NB4 (cell line): ENCODE measurements at regions not wholly inside any gene's neighbourhood (a gene's known extent, or its start where the extent isn't known, plus 50 kb on each side); places are given as distances from the start of the nearest gene placed in this dataset.
"Not testable (repeated sequence)": the region's sequence is repeated elsewhere in the genome, so short reads cannot be mapped to it uniquely, and the experiment has no call there.

Experiments
- POLR2A ChIP-seq: IDR thresholded peaks from 2 replicates; pipeline ENCODE4 v1.6.1; 2011; ENCODE audit warnings: mild to moderate bottlenecking; ENCODE audit not compliant: insufficient read length; ENCODE audit errors: extremely low read depth
- TF ChIP-seq, protein P1 (sequence below): IDR thresholded peaks from one replicate; pipeline ENCODE4 v1.5.1; 2012; ENCODE audit warnings: low read depth, low read length

DNA sequence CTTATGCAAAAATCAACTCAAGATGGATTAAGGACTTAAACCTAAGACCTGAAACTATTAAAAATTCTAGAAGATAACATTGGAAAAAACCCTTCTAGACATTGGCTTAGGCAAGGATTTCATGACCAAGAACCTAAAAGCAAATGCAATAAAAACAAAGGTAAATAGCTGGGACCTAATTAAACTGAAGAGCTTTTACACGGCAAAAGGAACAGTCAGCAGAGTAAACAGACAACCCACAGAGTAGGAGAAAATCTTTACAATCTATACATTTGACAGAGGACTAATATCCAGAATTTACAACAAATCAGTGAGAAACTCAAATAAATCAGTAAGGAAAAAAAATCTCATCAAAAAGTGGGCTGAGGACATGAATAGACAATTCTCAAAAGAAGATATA is 65.4 kb downstream of the RPL22L1 start:
- TF ChIP-seq, protein P1, sequence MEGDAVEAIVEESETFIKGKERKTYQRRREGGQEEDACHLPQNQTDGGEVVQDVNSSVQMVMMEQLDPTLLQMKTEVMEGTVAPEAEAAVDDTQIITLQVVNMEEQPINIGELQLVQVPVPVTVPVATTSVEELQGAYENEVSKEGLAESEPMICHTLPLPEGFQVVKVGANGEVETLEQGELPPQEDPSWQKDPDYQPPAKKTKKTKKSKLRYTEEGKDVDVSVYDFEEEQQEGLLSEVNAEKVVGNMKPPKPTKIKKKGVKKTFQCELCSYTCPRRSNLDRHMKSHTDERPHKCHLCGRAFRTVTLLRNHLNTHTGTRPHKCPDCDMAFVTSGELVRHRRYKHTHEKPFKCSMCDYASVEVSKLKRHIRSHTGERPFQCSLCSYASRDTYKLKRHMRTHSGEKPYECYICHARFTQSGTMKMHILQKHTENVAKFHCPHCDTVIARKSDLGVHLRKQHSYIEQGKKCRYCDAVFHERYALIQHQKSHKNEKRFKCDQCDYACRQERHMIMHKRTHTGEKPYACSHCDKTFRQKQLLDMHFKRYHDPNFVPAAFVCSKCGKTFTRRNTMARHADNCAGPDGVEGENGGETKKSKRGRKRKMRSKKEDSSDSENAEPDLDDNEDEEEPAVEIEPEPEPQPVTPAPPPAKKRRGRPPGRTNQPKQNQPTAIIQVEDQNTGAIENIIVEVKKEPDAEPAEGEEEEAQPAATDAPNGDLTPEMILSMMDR: not testable (repeated sequence)
- not testable (repeated sequence) for TF ChIP-seq POLR2A
